Activated CD4-positive, CD25-positive, alpha-beta regulatory T cell treated with anti-CD3 and anti-CD28 coated beads, Interleukin-2, amount 50 U/mL, for 16 hours (primary cell): ENCODE measurements at regions not wholly inside any gene's neighbourhood (a gene's known extent, or its start where the extent isn't known, plus 50 kb on each side); places are given as distances from the start of the nearest gene placed in this dataset.

Experiments used
- DNase-seq: peaks from one replicate; pipeline ENCODE4 v3.0.0-alpha.2; 2020; ENCODE audit warnings: low read depth, low spot score

DNA sequence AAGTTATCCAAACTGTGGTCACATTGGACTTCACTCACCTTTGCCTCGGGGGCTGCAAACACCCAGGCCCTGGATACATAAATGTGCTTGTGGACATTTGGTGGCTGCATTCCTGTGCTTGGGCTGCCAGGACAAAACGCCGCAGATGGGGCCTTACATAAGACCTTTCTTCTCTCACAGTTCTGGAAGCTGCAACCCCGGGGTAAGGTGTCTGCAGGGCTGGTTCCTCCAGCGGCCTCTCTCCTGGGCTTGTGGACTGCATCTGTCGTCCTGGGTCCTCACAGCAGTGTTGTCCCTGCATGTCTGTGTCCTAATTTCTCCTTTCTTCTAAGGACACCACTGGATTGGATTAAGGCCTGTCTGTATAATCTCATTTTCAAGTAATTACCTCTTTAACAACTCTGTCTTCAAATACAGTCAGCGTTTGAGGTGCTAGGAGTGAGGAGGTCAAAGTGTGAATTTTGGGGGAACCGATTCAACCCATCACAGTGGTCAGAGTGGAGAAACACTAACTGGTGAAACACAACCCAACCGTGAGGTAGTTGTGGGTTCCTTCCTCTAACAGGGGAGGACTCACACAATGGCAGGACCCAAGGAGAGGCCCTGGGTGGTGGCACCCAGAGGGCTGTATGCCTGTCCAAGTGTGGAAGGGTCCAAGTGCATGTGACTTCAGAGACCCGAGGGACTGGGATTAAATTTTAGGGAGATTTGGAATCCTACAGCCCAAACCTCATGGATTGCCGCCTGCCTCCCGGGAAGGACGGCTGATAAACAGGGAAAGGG, 415.6 kb downstream of the IRX2 start:
- no peak for DNase-seq

DNA sequence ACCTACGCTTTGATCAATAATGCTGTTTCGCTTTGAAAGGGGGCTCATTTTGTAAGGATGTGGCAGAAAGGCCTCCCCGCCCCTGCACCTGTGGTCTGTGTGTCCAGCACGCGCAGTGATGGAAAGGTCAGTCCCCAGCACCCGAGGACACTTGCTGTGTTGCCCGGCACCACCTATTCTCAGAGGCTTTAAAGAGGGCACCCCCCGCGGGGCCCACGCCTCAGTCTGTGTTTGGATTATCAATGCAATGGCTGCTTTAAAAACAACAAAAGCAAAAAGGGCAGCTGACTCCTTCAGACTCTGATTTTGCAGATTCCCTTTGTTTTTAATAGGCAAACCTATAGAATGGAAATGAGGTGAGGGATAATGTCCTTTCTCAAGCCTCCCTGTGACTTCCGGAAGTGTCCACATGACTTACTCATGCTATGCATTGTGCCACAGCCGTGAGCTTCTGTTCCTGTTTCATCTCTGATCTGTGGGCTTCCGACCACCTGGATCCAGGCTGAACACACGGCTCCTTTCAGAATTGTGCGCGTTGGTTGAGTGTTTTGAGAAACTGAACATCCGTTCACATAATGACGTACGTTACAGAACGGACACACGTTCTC, 416.2 kb downstream of the IRX2 start:
- DNase-seq, result no peak

DNA sequence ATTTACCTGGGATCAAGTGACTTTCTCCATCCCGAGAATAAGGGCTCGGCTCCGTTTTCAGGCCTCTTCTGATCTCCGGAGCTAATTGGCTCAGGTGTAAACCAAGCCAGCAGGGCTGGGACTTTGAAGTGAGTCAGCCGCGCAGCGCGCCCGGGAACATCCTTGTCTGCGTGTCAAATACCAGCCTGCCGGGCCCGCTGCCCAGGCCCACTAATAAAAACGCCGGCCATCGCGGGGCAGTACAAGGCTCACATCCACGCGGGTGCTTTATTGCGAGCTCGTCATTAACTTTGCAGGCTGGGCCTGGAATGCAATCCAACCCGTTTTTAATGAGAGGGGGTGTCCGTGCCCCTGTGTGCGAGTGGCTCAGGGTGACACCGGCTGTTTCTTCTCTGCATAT, 416.8 kb downstream of the IRX2 start:
- DNase-seq, result no peak

DNA sequence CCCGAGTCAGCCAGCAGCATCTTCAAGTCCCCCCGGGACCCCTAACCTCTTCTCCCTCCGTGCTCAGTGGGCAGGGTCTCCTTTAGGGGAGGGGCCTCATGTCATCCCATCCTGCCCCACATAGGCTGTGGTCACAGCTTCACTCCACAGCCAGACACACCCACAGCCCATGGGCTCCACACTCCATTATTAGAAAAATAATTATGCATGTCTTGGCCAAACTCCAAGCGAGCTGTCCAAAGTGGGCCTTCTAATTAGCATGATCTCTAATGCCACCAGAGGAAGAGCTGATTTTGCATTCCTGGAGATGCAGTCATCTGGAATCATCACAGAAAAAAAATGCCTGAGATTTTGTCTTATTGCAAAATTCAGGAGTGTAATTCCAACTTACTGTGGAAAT, 418.2 kb downstream of the IRX2 start:
- DNase-seq, result no peak

DNA sequence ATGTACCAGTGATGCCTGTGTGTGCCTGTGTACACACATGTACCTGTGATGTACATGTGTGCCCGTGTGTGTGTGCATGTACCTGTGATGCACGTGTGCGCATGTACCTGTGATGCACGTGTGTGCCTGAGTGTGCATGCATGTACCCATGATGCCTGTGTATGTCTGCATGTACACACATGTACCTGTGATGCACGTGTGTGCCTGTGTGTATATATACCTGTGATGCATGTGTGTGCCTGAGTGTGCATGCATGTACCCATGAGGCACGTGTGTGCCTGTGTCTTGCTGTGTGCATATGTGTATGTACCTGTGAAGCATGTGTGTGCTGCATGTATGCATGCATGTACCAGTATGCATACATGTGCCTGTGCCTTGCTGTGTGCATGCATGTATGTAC, 419.0 kb downstream of the IRX2 start:
- DNase-seq, result no peak

DNA sequence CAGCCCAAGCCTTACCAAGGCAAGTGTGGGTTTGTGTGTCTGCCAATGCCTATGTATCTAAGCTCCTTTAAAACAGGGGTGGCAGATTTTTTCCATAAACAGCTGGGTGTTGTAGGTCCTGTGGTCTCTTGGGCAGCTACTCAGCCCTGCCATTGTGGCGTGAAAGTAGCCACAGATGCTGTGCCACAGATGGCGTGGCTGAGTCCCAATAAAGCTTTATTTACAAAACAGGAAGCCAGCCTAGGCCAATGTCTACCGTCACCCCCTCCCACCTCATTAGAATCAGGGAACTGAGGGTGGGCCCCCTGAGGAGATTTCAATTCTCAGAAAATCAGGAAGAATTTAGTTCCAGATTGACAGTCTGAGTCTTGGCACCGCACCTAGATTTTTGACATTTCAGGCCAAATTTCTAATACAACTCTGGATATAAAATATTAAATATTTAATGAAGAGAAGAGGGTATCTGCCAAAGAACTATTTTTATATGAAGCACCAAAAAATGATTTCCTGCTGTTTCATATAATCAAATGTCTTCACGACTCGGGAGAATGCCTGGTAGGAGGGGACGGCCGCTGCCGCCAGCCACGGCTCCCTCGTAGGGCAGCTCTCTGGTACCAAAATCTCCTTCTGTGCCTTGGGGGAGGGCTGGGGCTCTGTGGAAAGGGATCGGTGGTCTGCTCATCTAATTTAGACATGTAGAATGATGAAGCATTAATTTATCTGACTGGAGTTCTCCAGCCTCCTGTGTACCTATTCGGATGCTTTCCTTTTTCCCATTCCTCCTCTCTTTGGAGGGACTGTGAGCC, 420.9 kb downstream of the IRX2 start:
- DNase-seq, result no peak

DNA sequence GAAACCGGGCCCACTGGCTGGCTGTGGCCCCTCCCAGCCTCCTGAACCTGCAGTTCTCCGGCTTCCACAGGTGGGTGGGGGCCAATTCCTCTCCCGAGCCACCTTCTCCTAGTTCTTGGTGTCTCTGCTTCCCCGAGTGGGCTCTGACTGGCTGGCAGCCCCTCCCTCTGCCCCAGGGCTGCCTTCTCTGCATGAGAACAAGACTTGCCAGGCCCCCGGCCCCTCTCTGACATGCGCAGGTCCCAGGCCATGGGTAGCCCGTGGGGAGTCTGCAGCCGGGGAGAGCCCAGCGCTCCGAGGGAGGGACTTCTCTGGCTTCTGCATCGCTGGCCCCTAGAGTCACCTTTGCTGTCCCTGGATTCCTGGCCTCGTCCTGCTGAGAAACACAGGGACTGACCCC, 421.7 kb downstream of the IRX2 start:
- no peak for DNase-seq

DNA sequence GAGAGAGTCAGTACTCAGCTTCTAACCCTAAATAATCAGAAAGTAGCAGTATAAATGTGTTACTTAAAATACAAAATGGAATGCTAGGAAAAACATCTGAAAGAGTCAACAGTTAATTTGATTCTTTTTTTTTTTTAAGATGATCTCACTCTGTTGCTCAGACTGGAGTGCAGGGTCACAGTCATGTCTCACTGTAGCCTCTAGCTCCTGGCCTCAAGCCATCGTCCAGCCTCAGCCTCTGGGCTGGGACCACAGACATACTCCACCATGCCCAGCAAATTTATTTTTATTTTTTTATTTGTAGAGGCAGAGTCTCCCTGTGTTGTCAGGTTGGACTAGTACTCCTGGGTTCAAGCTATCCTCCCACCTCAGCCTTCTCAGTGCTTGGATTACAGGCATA, 424.9 kb downstream of the IRX2 start:
- no peak for DNase-seq

DNA sequence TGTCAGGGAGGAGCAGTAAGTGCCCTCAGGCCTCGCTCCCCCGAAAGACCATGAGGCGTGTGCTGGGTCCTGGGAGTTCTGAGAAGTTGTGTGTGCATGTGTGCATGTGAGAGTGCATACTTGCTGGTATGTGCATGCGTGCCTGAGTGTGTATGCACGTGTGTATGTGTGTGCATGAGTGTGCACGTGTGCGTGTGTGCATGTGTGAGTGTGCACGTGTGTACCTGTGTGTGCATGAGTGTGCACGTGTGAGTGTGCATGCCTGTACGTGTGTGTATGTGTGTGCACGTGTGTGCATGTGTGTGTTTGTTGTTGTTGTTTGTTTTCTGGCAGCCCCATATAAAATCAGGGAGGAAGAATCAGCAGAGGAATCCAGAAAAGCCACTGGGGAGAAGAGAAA, 426.7 kb downstream of the IRX2 start:
- no peak for DNase-seq

DNA sequence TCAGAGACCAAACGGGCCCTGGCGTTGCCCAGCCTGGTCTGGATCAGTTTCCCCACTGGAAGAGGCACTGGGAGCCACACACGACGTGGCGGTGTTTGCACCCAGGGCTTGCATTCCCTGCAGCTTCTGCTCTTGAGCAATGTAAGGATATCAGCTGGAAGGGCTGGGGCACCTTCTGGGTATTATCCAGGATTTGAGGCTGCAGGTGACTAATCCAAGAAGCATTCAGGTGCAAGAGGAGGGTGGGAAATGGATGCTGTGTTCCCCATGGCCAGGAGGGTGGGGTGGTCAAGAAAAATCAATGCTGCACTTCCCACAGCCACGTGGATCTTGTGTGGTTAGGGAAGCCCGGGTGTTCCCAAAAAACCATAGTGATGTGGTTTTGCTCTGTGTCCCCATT, 430.9 kb downstream of the IRX2 start:
- no peak for DNase-seq

DNA sequence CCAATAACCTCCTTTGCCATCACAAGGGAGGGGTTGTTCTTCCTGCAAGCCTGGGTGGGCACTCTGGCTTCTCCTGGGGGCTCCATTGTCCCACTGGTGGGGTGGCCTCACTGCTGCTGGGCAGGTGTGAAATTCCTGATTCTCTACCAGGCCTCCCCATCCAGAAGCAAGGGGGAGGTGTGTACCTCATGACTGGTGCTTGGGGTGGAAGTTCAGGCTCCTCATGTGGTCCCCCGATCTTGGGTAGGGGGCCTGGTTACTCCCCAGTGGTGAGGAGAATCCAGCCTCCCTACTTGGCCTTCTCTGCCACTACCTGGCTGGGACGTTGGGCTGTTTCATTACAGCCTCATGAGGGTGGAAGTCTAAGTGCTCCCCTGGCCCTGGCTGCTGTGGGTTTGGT, 433.9 kb downstream of the IRX2 start:
- DNase-seq, result no peak

DNA sequence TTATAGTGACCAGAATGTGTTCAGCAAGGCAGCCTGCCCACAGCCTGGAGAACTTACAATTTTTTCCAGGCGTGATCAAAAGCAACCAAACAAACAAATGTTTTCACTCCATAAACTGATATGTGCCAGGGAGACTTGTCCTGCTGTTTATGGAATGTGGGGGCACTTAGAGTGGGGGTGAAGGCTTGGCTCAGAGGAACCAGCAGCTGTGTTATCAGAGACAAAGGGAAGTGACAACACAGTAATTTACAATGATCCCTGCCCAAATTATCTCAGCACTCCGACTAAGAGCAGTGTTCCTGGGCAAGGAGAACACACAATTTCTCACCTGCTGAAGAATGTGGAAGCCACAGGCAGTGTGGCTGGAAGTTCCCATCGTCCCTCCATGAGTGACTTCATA, 429.1 kb upstream of the IRX4 start:
- DNase-seq, result no peak

DNA sequence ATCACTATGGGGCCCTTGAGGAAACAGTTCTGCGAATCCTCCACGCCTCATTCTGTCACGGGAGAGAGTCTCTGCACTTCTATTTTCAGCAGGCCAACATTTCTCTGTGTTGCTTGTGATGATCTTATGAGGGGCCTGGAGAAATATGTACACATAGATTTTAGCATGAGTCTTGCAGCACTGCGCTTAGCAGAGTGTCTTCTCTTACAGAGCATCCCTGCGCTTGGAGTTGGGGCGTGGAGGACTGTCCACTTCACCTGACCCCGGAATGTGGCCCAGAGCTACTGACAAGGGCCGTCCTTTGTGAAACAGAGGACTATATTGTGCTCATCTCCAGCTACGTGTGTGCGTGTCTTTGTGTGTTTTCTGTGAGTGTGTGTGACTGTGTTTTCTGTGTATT, 428.2 kb upstream of the IRX4 start:
- DNase-seq, result no peak

DNA sequence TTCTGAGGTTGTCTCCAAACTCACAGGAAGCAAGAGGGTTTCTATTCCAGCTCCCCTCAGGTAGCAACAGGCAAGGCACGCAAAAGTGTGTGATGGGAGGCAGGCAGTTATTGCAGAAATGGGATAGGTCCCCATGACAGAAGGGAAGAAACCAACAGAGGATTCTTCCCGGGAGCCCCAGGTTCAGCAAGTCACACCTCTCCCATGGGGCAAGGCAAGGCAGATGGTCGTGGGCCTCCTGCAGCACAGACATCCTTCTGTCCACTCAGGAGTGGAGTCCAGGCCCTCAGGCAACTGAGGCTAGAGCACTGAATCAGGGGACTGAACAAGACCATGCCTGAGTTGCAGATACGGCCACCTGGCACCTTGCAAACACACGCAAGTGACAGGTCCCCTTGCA, 424.9 kb upstream of the IRX4 start:
- DNase-seq, result no peak

DNA sequence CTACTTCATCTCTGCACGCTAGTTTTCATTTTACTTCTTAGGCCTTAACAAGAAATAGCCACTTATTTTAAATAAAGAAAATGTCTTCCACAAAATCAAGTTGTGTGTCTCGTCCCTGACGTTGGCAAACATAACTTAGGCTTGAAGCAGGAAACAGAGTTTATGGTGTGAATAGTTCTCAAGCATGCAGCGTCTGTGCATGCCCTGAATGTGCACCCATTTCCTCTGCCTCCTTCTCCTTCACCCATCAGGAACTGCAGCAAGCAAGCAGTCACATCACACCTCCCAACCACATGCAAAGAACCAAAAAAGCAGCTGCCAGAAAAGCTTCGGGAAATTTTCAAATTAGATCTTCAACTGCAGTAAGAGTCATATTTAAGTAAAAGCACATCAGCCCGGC, 424.0 kb upstream of the IRX4 start:
- no peak for DNase-seq

DNA sequence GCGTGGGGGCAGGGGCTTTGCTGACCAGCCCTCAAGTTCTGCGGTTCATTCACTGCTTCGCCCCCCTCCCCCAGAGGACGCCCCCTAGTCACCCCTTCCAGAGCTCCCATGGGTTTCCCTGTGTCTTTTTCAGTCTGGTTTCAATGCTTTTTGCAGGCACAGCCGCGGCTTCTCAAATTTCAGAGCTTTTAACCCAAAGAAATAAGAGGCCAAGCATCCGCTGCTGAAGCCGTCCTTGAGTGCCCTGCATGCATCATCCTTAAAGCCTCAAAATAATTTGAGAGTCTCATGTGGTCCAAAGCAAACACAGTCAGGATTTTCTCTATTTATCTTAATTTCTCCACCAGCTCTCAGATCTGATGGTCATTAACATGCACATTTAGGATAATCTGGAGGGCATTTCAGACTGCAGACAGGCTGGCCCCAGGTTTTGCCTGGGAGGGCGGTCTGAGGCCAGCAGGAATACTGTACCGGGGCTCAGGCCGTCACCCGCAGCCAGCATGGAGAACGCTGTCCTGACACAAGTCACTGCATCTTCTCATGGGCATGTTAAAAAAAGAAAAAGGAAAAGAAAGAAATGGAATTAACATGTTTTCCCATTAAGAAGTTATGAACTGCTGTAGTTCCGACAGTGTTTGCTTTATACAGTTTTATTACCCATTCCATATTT, 420.8 kb upstream of the IRX4 start:
- DNase-seq, result no peak

DNA sequence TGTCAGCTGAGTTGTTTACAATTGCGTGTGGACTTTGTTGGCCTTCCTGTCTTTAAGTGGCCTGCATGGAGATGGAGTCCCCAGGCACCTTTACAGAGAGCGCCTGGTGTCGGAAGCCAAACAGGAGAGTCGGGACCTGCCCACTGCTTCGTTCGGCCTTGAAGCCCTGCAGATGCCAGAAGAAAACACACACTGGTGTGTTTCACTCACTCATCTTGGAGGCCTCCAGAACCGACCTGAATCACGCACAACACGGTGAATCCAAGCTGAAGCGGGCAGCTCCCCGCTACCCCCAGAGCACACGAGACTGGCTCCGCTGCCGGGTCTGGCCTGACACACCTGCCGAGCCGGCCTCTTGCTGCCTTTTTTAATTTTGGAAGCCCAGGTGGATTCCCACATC, 419.4 kb upstream of the IRX4 start:
- no peak for DNase-seq

DNA sequence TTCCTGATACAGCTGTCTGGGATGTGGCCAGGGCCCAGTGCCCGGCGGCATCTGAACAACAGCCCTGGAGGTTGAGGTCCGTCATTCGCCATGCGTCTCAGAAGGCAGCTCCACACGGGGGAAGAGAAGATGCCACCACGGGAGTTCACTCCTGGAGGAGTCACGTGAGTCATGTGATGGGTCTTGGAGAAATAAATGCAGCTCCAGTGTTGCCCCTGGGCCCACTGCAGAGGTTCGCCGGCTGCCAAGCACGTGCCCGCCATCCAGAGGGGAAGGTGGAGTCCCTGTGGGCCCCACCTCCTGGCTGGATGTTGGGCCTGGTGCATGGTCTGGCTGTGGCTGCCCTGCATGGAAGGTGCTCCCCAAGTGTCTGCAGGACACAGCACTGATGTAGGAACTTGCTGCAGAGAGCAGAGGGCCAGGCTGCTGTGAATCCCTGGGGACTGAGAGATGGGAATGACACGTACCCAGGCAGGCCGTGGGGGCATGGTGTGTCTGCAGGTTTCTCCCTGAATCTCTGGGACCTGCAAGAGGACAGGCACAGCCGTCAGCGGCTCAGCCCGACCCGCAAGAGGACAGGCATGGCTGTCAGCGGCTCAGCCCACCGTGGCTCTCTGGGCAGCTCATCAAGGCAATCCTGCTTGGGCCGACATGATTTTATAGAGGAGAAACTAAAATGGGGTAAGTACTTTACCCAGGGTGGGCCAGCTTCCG, 418.3 kb upstream of the IRX4 start:
- DNase-seq, result no peak

DNA sequence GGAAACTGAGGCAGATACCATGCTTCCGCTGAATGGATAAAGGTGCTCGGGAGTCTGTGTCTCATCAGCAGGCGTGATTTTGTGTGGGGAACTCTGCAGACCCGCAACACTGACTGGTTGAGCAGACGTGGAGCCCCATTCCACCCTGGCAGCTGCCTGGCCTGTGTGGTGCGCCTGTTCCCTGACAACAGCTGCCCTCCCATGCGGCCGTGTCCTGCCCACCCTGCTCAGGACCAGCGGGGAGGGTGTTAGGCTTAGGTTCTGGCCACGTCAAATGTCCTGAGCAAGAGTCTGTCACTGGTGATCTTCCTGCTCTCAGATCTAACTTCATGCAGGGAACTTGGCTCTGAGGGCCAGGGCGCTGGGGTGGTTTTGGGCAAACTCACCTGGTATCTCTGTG, 417.7 kb upstream of the IRX4 start:
- DNase-seq, result no peak

DNA sequence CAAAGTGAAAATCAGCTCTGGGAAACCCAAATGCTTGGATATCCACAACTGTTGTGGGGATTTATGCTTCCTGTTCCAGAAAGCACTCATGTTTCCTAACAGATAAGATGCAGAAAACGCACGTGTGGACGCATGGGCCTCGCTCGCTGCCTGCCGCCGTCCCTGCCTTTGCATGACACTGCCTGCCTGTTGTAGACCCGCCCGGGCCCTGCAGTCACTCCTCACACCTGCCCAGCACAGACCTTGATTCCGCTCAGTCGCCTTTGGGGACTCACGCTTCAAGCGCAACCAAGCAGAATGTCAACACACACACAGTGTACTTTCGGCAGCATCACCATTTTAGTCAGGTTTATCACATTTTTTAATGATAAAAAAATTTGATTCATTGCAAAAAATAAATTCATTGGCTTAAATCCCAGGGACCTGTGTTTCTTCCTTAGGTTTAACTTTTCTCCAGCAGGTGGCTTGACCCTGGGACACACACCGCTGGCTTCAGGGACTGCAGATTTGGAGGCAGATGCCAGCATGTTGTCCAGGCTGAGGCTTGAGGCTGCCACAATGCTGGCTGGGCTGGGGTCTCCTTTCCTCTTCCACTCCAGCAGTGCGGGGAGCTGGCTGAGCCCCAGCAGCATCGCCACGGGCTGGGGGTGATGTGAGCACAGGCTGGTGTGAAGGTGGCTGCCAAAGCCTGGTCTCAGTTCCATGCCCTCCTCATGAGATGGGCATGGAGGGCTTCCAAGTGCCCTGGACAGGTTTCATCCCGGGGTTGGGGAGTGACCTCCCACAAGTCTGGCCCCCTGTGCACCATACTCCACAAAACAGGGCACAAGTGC, 416.9 kb upstream of the IRX4 start:
- no peak for DNase-seq

DNA sequence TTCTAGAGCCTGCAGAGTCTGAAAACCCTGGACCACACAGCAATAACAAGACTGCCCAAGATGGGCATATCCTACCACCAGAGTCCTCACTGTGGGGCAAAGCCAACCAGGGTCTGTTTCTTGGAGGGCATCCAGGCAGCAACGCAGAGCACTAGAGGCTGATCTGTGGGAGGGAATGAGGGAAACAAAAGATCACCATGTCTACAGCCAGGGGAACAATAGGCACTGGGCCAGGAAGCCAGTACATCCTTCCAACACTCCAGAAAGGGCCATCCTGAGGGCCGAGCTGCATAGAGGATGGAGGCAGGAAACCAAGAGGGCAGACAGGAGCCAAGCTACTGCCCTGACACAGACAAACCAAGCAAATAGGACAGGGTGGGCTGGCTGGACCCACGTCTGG, 416.1 kb upstream of the IRX4 start:
- DNase-seq, result no peak
